Thyroid gland (tissue), 4 donors: ENCODE measurements at regions not wholly inside any gene's neighbourhood (a gene's known extent, or its start where the extent isn't known, plus 50 kb on each side); places are given as distances from the start of the nearest gene placed in this dataset.

Experiments
- DNase-seq, 2 donors: peaks; one replicate each; pipeline ENCODE4 v3.0.0-alpha.2; 2019
- H3K27ac ChIP-seq, 3 donors: fragments of 200-600 bp; sonication (generic); 1 replicate in 2 of 3; 2 replicates in 1 of 3; pipeline ENCODE4 v1.5.1; 2016 to 2019; ENCODE audit warnings: mild to moderate bottlenecking in 1 of 3, moderate library complexity in 1 of 3
- H3K27me3 ChIP-seq: fragments of 200-600 bp; sonication (generic); one replicate; pipeline ENCODE4 v1.5.1; 2019
- H3K36me3 ChIP-seq, 2 donors: fragments of 200-600 bp; sonication (generic); one replicate each; pipeline ENCODE4 v1.5.1; 2016 to 2019
- H3K4me1 ChIP-seq, 2 donors: fragments of 200-600 bp; sonication (generic); one replicate each; pipeline ENCODE4 v1.5.1; 2017 to 2019
- H3K4me3 ChIP-seq, 3 donors: fragments of 200-600 bp; sonication (generic); replicated peaks in 1 of 3; 1 replicate in 2 of 3; 2 replicates in 1 of 3; pipeline ENCODE4 v1.5.1; 2016; ENCODE audit warnings: mild to moderate bottlenecking in 1 of 3
- H3K9me3 ChIP-seq: fragments of 200-600 bp; sonication (generic); one replicate; pipeline ENCODE4 v1.5.1; 2017
- POLR2A ChIP-seq, 2 donors: fragments of 450-650 bp; IDR thresholded peaks; one replicate each; pipeline ENCODE4 v1.6.1; 2017; ENCODE audit warnings: antibody characterized with exemption in 2 of 2, mild to moderate bottlenecking in 2 of 2, moderate library complexity in 1 of 2
- WGBS, 2 donors: methylation state at CpG; one replicate each; pipeline ENCODE4 v1.1.5; 2017; 5-methylcytosine and 5-hydroxymethylcytosine counted together
- intact Hi-C: fragments of 100-400 bp; cut with DNase I; formaldehyde crosslinking; loops from one replicate; pipeline ENCODE4 v1.15.1; 2023
- TF ChIP-seq, protein P1 (sequence below), 6 experiments: fragments of 200-600 bp in 3 of 6; fragments of 450-650 bp in 3 of 6; sonication (generic) in 3 of 6; IDR thresholded peaks; one replicate each; pipeline ENCODE4 v1.5.1; 2016 to 2019; ENCODE audit warnings: antibody characterized with exemption in 6 of 6, mild to moderate bottlenecking in 2 of 6, inconsistent platforms in 1 of 6, moderate library complexity in 1 of 6

DNA sequence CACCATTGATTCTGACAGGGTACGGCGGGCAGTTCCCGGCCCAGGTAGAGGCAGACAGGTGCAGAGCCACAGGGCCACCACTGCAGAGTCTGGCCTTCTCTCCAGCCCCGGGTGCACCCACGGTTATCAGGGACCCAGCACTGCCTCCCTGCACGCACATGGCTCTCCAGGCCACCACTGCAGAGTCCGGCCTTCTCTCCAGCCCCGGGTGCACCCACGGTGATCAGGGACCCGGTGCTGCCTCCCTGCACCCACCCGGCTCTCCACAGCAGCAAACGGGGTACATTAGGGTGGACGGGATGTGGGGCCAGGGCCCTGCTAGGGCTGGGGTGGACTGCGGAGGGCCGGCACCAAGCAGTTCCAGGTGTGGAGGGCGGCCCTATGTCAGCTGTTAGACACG is 272.9 kb downstream of the BRD1 start:
- no peak for DNase-seq
- Histone ChIP-seq H3K27ac (no peak overlapping the region), H3K36me3 (no peaks in the 10 kb centered on the region), H3K9me3 (no peaks in the 10 kb centered on the region), H3K4me3 (no peak overlapping the region), H3K4me1 (no peaks in the 10 kb centered on the region), H3K27me3 (no peaks in the 10 kb centered on the region)
- intact Hi-C loops: loop anchor here (5.0 kb wide), 1 partner anchor 53 kb away; no protein-coding TSS in a partner anchor
- WGBS, 2 donors: 86 to 93% methylated on average over 11 to 12 of the region's 17 CpGs
- no peak for TF ChIP-seq POLR2A (IDR thresholded peaks at IDR 0.05)
- TF ChIP-seq, protein P1, sequence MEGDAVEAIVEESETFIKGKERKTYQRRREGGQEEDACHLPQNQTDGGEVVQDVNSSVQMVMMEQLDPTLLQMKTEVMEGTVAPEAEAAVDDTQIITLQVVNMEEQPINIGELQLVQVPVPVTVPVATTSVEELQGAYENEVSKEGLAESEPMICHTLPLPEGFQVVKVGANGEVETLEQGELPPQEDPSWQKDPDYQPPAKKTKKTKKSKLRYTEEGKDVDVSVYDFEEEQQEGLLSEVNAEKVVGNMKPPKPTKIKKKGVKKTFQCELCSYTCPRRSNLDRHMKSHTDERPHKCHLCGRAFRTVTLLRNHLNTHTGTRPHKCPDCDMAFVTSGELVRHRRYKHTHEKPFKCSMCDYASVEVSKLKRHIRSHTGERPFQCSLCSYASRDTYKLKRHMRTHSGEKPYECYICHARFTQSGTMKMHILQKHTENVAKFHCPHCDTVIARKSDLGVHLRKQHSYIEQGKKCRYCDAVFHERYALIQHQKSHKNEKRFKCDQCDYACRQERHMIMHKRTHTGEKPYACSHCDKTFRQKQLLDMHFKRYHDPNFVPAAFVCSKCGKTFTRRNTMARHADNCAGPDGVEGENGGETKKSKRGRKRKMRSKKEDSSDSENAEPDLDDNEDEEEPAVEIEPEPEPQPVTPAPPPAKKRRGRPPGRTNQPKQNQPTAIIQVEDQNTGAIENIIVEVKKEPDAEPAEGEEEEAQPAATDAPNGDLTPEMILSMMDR (IDR thresholded peaks at IDR 0.05): no peak

DNA sequence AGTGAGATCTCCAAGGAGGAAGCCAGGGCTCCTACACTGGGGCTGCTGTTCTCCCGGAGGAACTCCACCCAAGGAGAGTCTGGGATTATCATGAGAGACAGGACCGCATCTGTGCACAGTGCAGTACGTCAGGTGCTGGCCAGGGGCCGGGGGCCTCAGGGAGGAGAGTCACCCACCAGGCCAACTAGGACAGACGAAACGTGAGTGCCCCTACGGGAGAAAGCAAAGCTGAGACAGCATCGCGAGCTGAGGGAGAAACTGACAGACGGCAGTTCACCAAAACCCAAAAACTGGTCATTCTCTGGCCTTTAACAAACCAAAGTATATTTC is 273.4 kb downstream of the BRD1 start:
- Histone ChIP-seq H3K36me3 (no peaks in the 10 kb centered on the region), H3K9me3 (no peaks in the 10 kb centered on the region), H3K4me1 (no peaks in the 10 kb centered on the region), H3K27ac (no peak overlapping the region), H3K27me3 (no peaks in the 10 kb centered on the region), H3K4me3 (no peak overlapping the region)
- intact Hi-C loops: no loop called here
- TF ChIP-seq, protein P1 (IDR thresholded peaks at IDR 0.05): no peak
- TF ChIP-seq POLR2A (IDR thresholded peaks at IDR 0.05): no peak
- WGBS, 2 donors: 83 to 86% methylated on average over 9 to 10 of the region's 10 CpGs
- no peak for DNase-seq

DNA sequence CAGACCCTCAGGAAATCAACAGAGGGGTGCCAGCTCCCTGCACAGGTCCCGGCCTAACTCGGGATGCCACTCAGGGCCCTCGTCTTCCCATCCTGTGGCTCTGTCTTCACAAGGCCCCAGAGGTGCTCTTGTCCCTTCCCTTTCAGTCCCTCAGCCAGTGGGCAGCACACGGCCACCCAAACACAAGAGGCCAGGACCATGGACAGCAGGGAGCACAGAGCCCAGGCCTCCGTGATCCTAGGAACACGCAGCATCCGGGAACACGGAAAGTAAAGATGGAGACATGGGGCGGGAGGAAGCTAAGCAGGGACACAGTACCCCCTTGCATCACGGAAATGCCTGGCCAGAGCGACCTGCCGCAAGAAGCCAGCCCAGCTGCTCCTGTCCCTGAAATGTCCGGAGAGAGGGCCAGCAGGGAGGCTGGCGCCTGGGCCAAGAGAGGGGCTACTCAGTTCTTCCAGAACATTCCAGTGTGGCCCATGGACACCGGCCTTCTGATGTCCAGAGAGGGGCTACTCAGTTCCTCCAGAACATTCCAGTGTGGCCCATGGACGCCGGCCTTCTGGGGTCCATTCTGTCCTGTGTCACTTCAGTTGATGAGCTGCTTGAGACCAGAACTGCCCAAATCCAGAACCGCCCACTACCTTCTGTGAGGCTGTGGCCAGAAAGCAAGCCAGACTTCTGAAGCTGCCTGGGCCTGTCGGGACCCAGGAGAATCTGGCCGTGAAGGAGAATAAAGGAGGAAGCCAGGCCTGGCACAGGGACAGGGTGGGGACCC is 274.0 kb downstream of the BRD1 start:
- no peak for DNase-seq
- Histone ChIP-seq H3K9me3 (no peaks in the 10 kb centered on the region), H3K36me3 (no peaks in the 10 kb centered on the region), H3K27ac (no peak overlapping the region), H3K4me1 (no peaks in the 10 kb centered on the region), H3K27me3 (no peaks in the 10 kb centered on the region), H3K4me3 (no peak overlapping the region)
- TF ChIP-seq, protein P1 (IDR thresholded peaks at IDR 0.05): no peak
- no peak for TF ChIP-seq POLR2A (IDR thresholded peaks at IDR 0.05)
- intact Hi-C loops: no loop called here
- WGBS, 2 donors: 68 to 78% methylated on average over 20 of the region's 20 CpGs

DNA sequence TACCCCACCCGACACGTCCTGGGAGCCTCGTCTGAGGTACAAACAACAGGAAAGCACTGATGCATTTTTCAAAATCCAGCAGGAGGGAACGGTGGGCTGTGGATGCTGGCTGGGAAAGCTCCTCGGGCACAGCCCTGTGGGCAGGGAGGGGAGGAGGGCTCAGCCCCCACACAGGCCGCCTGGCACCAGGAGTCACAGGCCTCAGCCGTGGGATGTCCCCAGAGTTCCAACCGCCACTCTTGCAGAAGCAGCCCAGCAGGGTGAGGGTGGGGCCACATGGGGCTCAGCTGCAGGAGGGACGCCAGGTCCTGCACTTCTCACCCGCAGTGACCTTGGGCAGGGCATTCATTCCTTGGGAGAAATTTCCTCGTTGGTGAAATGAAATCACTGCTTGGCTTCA is 274.6 kb downstream of the BRD1 start:
- Histone ChIP-seq H3K4me3 (no peak overlapping the region), H3K27me3 (no peaks in the 10 kb centered on the region), H3K9me3 (no peaks in the 10 kb centered on the region), H3K27ac (no peak overlapping the region), H3K4me1 (no peaks in the 10 kb centered on the region), H3K36me3 (no peaks in the 10 kb centered on the region)
- TF ChIP-seq, protein P1 (IDR thresholded peaks at IDR 0.05): no peak
- intact Hi-C loops: no loop called here
- 75 to 84% methylated on average over 6 to 8 of the region's 11 CpGs for WGBS, 2 donors
- DNase-seq: no peak

DNA sequence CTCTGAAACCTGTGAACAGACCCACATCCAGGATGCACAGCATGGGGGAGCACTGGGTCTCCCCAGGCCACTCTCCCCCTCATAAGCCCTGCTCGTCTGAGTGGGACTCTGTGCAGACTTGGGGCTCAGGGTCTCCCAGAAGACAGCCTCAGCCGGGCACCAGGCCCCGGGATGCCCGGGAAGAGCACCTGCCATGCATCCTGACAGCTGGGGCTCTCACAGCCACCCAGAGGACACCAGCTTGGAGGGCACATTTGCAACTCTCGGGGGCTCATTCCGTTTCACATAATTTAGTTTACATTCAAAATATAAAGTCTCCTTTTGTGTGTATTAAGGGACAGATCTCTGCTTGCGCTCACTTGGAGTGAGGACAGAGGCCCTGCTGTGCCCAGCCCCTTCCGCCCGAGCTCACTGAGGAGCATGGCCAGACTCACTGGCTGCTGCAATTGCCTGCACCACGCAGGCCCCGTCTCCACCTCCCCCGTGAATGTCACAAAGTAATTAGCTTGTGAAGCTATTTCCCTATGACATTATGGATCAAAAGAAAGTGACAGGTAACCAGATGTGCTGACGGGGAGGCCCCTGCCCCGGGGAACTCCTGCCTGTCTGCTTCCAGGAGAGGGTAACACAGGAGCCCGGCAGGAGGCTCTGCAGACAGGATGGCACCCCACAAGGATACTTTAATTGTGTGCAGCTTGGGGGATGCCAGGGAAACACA is 275.6 kb downstream of the BRD1 start:
- Histone ChIP-seq H3K9me3 (no peaks in the 10 kb centered on the region), H3K4me3 (no peak overlapping the region), H3K36me3 (no peaks in the 10 kb centered on the region), H3K4me1 (no peaks in the 10 kb centered on the region), H3K27me3 (no peaks in the 10 kb centered on the region), H3K27ac (no peak overlapping the region)
- TF ChIP-seq, protein P1 (IDR thresholded peaks at IDR 0.05): no peak
- TF ChIP-seq POLR2A (IDR thresholded peaks at IDR 0.05): no peak
- no peak for DNase-seq
- intact Hi-C loops: no loop called here
- WGBS, 2 donors: 59 to 62% methylated on average over 15 of the region's 15 CpGs
